Esophagus squamous epithelium (tissue), 5 donors: ENCODE measurements at regions not wholly inside any gene's neighbourhood (a gene's known extent, or its start where the extent isn't known, plus 50 kb on each side); places are given as distances from the start of the nearest gene placed in this dataset.
"Not testable (repeated sequence)": the region's sequence is repeated elsewhere in the genome, so short reads cannot be mapped to it uniquely, and the experiment has no call there.

Experiments used
- DNase-seq: peaks from one replicate; lab custom pipeline; 2025; lab: John Stamatoyannopoulos, UW
- H3K27ac ChIP-seq, 4 donors: fragments of 200-600 bp; sonication (generic); one replicate each; pipeline ENCODE4 v1.5.1; 2016 to 2019; ENCODE audit warnings: mild to moderate bottlenecking in 1 of 4
- H3K27me3 ChIP-seq, 4 donors: fragments of 200-600 bp; sonication (generic); 1 replicate in 3 of 4; 2 replicates in 1 of 4; pipeline versions ENCODE4 v1.5.1 to v1.6.0; 2017 to 2021; ENCODE audit warnings: antibody characterized with exemption in 1 of 4
- H3K36me3 ChIP-seq, 3 donors: fragments of 200-600 bp; sonication (generic); one replicate each; pipeline ENCODE4 v1.5.1; 2016 to 2019
- H3K4me1 ChIP-seq, 3 donors: fragments of 200-600 bp; sonication (generic); one replicate each; pipeline ENCODE4 v1.5.1; 2017 to 2019
- H3K4me3 ChIP-seq, 4 donors: fragments of 200-600 bp; sonication (generic); 1 replicate in 3 of 4; 2 replicates in 1 of 4; pipeline ENCODE4 v1.5.1; 2016 to 2019; ENCODE audit warnings: mild to moderate bottlenecking in 2 of 4, moderate library complexity in 1 of 4
- H3K9me3 ChIP-seq, 3 donors: fragments of 200-600 bp; sonication (generic); one replicate each; pipeline ENCODE4 v1.5.1; 2016 to 2019
- CTCF ChIP-seq, 6 experiments: fragments of 450-650 bp in 4 of 6; fragments of 200-600 bp in 2 of 6; sonication (generic) in 2 of 6; IDR thresholded peaks; one replicate each; pipeline ENCODE4 v1.5.1; 2016 to 2019; ENCODE audit warnings: antibody characterized with exemption in 6 of 6, mild to moderate bottlenecking in 4 of 6, moderate library complexity in 4 of 6
- POLR2A ChIP-seq, 4 donors: fragments of 450-650 bp; IDR thresholded peaks; one replicate each; pipeline ENCODE4 v1.6.1; 2017; ENCODE audit warnings: antibody characterized with exemption in 4 of 4, mild to moderate bottlenecking in 4 of 4, moderate library complexity in 3 of 4
- WGBS, 2 donors: methylation state at CpG; one replicate each; pipeline ENCODE4 v1.1.5; 2018; 5-methylcytosine and 5-hydroxymethylcytosine counted together
- intact Hi-C: fragments of 100-400 bp; cut with DNase I; formaldehyde crosslinking; loops from one replicate; pipeline ENCODE4 v1.15.0; 2022
- small RNA-seq, 4 donors: library from RNA; depleted of rRNA; stranded (forward); fragments of <200 nt; gene quantifications; one replicate each; pipeline ENCODE3, GENCODE V24; 2016
- donor health status: DM: yes; HTN: yes; CAD: no.

- no peaks in the 10 kb centered on the region for H3K9me3 ChIP-seq
- 79 to 85% methylated on average over 7 to 9 of the region's 9 CpGs for WGBS, 2 donors
- H3K27ac ChIP-seq, result no peak overlapping the region
- no peaks in the 10 kb centered on the region for H3K27me3 ChIP-seq
- DNase-seq, result no peak
- no peaks in the 10 kb centered on the region for H3K36me3 ChIP-seq
- TF ChIP-seq POLR2A (IDR thresholded peaks at IDR 0.05) (no peak), CTCF (IDR thresholded peaks at IDR 0.05) (no peak)
- intact Hi-C loops, result no loop called here
- no peak overlapping the region for H3K4me3 ChIP-seq
- peaks cover 0 to 6% (median 0%) of the 10 kb centered on the region in 3 donors for H3K4me1 ChIP-seq
These were observed 59.4 kb upstream of the XPO1 start for GRCh38 chr2:61597300-61598289.

- intact Hi-C loops, H3K9me3 ChIP-seq, H3K4me3 ChIP-seq, H3K27ac ChIP-seq, H3K27me3 ChIP-seq, H3K36me3 ChIP-seq, DNase-seq, H3K4me1 ChIP-seq: not testable (repeated sequence)
- 82 to 83% methylated on average over 7 of the region's 7 CpGs for WGBS, 2 donors
These were observed 56.0 kb upstream of the XPO1 start for GRCh38 chr2:61594201-61594600.

- H3K4me1 ChIP-seq, intact Hi-C loops: not testable (repeated sequence)
These were observed 55.5 kb upstream of the XPO1 start for GRCh38 chr2:61593648-61594047.

GRCh38 chr2:61590214-61590613 is 52.1 kb upstream of the XPO1 start:
- Histone ChIP-seq H3K36me3 (no peaks in the 10 kb centered on the region), H3K4me1 (no peaks in the 10 kb centered on the region), H3K9me3 (no peaks in the 10 kb centered on the region), H3K4me3 (no peak overlapping the region), H3K27me3 (no peaks in the 10 kb centered on the region), H3K27ac (no peak overlapping the region)
- no peak for DNase-seq
- no peak for TF ChIP-seq POLR2A (IDR thresholded peaks at IDR 0.05)
- TF ChIP-seq CTCF (IDR thresholded peaks at IDR 0.05), result no peak
- intact Hi-C loops, result no loop called here
- WGBS, 2 donors, result 72 to 100% methylated on average over 2 of the region's 2 CpGs

More at GRCh38 chr2:61593648-61594047, 55.5 kb upstream of the XPO1 start:
- not testable (repeated sequence) for DNase-seq, H3K4me3 ChIP-seq, H3K36me3 ChIP-seq, H3K27me3 ChIP-seq, H3K27ac ChIP-seq, H3K9me3 ChIP-seq
- WGBS, 2 donors, result 63 to 72% methylated on average over 3 of the region's 3 CpGs

GRCh38 chr2:61588566-61588965 is 50.4 kb upstream of the XPO1 start:
- TF ChIP-seq POLR2A (IDR thresholded peaks at IDR 0.05) (no peak), CTCF (IDR thresholded peaks at IDR 0.05) (no peak)
- intact Hi-C loops, result no loop called here
- H3K27ac ChIP-seq, result no peak overlapping the region
- DNase-seq, result no peak
- H3K9me3 ChIP-seq, result no peaks in the 10 kb centered on the region
- H3K27me3 ChIP-seq, result no peaks in the 10 kb centered on the region
- no peak overlapping the region for H3K4me3 ChIP-seq
- no peaks in the 10 kb centered on the region for H3K36me3 ChIP-seq
- WGBS, 2 donors, result 90 to 92% methylated on average over 2 of the region's 2 CpGs
- no peaks in the 10 kb centered on the region for H3K4me1 ChIP-seq

Small RNA genes in the stretch of these regions (small RNA-seq; reads per million reads assigned to genes)
- 0 reads per million in 4 donors for gene RNU6-1145P
- 0 reads per million in 4 donors for gene RPS29P10
